HG03039 (cell line): ENCODE measurements at regions not wholly inside any gene's neighbourhood (a gene's known extent, or its start where the extent isn't known, plus 50 kb on each side); places are given as distances from the start of the nearest gene placed in this dataset.
"Not testable (repeated sequence)": the region's sequence is repeated elsewhere in the genome, so short reads cannot be mapped to it uniquely, and the experiment has no call there.

Experiments
- ATAC-seq: cut with Tn5 transposase; IDR thresholded peaks from one replicate; pipeline ENCODE4 v1.9.1; 2021; ENCODE audit warnings: mild to moderate bottlenecking, moderate library complexity; ENCODE audit not compliant: unreplicated experiment

DNA sequence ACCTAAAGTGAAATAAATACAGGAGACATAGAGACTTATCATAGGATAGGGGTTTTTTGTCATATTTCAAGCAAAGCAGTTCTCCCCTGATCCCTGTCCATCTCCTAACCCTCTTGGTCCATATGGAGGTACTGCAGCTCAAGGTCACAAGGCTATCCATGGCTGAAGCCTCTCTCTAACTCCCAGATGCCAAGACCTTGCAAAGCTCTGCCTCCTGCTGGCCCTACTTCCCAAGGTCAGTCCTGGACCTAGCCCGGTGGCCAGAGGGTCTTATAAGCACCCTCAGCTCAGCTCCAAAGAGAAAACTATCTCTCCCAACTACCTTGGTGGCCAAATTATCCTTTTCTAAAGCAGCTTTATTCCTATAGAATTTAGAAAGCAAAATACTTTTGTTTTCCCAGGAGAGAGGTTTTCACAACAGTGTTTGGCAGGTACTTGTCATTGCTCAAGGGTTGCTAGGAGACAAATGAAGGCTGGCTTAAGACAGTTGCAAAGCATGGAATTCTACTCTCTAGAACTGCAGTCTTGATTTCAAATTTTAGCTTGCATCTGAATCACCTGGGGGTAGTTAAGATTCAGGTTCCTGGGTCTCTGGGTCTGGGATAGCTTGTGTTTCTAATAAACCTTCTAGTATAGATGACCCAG is 121.5 kb downstream of the XCL2 start:
- ATAC-seq, result no peak

DNA sequence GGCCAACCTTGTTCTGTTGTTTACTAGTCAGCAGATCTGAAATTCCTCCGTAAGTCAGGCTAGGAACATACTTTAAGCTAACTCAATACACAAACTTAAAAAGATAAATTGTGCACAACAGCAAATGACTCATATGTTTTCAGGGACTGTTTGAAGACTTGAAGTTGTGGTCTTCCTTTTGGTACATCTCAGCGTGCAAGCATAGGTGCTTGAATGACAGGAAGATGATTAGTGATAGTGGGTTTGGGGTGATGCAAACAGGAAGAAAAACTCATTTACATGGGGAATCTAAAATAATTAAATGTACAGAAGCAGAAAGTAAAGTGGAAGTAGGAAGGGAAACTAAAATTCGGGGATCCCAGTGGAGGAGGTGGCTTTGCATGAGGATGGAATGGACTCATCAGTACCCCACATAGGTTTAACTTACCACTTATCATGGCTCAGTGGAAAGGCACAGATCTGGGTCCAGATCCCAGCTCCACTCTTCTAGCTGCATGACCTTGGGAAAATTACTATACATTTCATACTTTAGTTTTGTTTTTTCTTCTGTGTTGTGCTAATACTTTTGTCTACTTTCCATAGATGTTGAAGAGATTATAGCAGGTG is 122.3 kb downstream of the XCL2 start:
- ATAC-seq, result no peak

DNA sequence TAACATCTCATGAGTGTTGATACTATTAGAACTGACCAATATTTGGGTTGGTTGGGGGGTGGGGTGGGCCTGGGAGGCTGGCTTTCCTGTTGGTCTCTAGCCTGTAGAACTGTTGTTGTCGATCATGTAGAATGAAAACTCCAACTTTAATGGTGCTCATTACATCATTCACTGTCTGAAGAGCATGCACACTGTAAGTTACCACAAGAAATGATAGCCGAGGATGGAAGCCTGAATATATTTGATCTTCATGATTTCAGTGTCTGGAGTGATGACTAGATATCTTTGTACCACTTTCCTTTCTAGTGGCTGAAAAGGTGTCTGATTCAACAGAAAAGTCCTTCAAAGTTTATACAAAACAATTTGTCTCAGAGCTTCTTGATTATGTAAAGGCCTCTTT is 123.6 kb downstream of the XCL2 start:
- no peak for ATAC-seq

DNA sequence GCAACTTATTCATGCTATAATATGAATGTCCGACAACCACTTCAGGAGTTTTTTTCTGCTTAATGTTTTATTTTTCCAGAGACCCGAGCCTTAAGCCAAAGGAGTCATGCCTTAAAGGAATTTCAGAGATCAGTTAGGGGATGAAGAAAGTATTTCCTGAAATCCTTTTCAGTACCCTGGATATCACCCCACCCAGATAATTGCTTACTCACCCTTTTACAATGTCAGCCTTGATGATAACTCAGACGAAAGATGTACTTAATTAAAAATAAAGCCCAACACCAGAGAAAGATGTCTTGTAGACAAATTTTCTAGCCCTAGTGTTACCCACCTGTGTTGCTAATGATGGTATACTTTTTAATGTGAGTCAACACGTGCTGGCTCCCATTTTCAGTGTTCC is 124.1 kb downstream of the XCL2 start:
- no peak for ATAC-seq

DNA sequence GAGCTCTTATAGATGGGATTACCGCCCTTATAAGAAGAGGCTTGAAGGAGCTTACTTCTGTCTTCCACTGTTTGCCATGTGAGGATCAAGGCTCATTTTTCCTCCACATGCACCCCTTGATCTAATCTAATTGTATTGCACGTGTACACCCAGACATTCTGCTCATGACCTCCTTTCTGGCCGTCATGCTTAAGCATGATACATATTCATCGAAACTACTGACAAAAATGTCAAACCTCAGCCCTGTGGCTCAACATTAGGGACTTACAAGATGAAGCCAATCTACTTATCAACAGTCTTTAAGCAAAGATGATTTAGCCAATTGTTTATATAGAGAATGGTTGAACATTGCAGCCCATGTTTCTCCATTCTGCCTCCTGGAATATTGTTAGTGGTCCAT is 127.6 kb downstream of the XCL2 start:
- no peak for ATAC-seq

DNA sequence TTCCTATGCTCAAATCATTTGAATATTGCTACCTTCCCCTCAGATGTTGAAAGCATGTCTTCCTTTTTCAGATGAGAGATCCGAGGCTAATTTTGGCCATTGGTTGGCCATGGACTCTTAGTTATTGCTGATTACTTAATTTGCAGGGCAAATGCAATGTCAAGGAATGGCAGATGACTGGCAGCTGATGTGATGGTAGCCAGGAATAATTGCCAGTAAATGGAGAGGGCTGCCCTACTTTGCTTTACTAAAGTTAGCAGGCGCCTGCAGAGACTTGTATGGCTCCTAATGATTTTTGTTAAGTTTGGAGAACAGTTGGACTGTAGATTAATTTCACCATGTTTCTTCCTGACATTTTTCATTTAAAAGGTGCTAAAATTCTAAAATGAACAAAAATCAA is 128.9 kb downstream of the XCL2 start:
- ATAC-seq, result no peak

DNA sequence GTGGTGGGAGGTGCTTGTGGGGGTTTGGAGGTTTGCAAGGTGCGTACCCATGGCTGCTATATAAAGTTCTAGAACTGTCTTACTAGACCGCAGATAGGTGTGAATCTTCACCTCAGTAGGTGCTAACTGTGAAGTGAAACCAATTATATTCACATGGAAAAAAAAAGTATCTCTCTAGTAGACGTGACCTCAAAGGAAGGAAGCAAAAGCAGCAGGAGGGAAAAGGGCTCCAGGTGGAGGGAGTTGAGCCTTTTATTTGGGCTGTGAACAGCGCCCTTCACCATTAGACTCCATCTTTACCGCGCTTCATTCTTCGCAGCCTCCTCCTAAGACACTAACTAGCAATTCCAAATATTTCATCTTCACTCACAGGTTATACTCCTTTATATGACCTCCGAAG is 129.8 kb downstream of the TBX19 start:
- no peak for ATAC-seq

DNA sequence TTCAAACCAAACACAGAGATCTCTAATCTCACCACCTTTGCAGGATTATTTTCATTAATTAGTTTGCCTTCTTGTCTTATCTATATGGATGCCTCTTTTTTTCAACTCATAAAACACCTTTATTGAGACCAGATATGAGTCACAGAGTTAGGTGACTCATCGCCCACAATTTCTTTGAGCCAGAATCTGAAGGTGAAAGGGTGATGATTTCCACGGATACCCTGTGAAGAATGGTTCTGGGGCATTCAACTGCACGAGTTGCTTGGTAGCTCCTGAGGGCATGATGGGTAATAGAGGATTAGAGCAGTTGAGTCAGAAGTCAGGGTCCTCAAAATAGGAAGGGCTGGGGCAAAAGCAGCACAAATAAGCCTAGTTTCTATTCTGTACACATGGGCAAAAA is 128.2 kb downstream of the TBX19 start:
- peak; percentile 55 for ATAC-seq

DNA sequence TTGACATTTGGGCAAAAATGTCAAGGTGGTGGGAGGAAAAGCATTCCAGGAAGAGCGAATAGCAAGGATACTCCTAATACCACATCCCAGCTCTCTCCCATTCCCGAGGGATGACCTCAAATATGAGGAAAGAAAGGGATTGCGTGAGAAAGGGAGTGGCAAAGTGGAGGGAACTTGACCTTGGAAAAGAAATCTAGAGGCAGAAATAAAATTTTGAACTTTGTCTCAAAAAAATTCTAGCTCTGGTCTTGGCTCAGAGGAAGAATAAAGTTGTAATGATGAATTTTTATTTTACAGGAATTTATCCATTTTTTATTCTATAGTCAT is 127.8 kb downstream of the TBX19 start:
- ATAC-seq, result no peak

DNA sequence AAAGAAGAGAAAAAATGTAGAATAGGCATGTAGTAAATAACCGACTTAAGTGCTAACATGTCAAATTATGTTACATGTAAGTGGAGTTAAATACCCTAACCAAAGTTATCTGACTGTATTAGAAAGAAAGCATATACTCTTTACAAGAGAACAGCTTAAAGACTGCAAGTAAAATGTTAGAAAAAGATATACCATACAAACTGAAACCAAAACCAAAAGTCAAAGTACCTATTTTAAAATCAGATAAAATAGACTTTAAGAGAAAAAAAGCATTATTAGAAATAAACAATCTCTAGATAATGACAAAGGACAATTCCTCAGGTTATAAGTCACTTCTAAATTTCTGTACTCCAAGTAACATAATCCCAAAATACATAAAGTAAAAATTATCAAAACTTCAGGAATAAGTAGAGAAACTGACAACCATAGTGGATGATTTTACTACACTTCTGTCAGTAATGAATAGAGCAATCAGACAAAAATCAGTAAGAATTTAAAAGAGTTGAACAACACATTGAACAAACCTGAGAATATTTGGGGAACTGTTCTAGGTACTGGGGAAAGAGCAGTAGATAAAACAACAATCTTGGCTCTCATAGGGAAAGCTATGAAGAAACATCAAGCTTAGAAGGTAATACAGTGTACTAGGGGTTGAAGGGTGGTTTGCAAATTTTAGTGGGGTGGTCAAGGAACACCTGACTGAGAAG is 127.3 kb downstream of the TBX19 start:
- ATAC-seq, result no peak

DNA sequence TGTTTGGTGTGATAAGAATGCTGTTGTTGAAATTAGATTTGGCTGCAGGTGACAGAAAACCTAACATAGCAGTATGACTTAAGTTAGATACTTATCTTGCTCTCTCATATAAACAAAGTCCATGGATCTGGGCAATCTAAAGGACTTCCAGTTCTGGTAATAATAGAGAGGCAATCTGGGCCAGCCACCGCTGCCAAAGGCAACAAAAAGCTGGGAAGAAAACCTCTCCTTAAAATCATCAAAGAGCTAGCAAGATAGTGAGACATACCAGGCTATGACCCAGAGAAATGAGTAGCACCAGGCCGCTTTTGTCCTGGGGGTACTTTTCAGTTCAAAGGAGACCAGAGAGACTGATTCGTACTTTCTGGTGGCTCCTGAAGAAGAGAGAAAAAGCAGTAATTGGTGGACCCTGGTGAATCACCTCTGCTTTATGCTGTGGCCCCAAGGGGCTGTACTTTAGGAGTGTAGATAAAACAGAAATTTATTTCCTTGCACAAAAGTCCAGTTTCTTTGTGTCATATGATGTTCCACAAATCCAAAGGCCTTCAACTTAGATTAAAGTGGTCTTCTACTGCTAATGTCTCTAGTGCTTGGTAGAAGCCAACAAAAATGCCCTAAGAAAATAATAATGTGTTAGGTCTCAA is 125.4 kb downstream of the TBX19 start:
- no peak for ATAC-seq

DNA sequence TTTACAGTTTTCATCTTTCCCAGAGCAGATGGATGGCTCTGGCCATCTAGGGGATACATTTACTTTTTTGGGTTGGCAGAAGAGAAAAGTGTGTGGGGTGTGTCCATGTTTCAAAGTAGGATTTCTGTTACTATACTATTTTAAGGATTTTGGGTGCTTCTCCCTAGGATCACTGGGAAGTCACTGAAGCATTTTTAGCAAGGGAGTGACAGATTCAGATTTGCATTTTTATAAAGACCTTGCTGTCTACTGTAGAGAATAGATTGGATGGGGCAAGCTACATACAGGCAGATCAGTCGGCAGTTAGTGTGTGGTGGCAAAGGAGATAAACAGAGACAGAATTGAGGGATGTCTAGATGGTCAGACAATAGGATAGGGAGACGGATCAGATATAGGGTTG is 122.5 kb downstream of the TBX19 start:
- no peak for ATAC-seq

DNA sequence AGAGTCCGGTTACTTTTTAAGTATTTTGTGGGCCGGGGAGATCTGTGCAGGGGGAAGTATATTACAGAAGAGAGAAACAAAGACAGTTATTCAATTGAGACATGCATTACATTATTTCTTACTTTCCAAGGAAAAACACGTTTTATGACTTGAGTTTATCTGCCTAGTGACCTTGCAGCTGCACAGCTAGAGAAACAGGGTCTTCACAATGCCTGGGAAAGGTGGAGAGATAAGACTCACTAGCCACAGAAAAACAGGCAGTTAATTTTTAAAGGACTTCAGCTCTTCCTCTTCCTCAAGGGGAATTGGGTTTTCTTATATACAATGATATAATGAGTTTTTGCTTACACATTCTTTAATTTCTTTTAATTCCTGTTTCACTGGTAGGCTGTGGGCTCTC is 121.8 kb downstream of the TBX19 start:
- ATAC-seq, result not testable (repeated sequence)

DNA sequence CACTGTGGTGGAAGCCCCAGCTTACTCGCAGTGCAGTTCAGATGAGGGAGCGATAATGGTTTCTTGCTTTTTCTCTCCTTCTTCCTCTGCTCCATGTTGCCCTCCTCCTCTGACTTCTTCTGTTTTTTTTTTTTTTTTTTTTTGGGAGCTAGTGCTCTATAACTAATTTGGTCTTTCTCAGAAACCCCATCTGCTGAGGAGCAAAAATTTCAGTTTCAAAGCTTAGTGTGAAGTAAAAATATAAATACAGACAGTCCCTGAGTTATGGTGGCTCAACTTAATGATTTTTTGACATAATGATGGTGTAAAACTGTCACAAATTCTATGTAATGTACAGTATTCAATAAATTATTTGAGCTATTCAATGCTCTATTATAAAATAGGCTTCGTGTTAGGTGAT is 120.7 kb downstream of the TBX19 start:
- ATAC-seq, result no peak

DNA sequence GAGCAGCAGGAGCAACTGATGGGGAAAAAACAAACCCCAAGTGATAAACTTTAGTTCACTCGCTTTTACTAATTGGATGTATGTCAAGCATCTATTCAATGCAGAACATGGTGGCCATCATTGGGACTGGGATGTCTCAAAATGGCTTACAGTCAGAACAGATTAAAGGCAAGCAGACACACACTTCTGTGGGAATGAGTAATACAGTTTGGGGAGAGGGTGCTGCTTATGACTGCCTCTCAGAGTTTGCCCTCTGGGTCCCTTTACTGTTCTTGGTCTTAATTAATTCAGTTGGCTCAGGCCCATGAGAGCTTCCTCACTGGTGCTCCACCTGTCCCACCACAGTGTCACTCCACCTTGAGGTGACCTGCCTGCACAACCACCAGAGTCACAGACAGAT is 119.5 kb downstream of the TBX19 start:
- ATAC-seq, result no peak

DNA sequence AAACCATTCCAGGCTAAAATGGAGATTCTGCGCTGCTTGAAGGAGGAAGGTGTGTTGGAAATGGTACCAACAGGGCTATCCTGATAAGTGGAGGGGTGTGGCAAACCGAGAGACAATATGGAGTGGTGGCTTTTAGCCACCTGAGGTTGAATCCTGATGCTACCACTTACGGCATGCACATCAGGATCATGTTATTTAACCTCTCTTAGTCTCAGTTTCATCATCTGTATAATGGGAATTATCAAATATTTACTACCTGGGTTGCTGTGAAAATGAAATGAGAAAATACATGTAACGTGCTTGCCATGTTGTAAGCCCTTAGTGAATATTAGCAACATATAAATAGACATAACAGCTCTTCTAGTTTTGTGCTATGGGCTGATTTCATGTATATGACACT is 117.1 kb downstream of the TBX19 start:
- no peak for ATAC-seq

DNA sequence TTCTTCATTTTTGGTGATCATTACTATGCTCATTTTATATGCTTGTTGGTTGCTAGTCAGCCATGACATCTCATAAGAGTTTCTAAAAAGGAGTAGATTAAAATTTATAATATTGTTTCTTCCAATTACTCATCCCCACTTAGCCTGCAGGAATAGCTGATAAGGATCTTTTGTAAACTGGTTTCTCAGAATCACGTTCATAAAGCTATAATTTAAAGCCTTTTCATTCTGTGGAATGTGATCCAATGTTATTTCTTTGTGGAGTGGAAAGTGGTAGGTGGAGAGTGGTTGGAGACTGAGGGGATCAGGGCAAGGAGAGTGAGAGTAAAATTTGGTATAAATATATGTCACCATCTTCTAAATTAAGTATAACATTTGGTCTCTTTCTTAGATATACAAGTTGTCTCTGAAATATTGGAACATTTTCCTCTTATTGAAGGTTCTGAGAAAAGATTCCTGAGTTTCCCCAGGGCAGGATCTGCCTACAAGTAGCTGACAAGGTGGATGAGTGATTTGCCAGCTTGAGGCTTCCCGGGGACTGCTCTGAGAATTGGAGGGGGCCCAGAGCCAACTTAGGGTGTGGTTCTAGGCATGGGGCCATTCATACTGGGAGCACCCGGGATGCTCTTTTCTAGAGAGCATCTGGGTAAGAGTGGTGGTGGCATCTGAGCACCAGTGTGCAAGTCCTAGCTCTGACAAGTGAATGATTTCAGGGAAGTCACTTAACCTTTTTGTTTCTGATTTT is 116.4 kb downstream of the TBX19 start:
- ATAC-seq, result no peak

DNA sequence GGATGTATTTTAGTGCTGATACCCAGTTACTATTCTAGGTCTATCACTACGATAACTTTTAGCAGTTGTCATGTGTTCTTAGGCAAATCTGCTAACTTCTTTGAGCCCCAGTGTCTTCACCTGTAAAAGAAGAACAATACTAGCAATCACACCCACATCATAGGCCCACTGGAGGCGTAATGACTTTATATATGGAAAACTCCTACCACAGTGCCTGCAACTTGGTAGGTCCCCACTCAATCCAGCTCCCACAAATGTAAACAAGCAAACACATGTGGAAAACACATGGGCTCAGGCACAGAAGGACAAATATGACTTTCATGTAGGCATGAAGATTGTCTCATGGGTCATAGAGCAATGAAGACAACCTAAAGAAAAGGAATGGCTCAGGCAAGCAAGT is 115.8 kb downstream of the TBX19 start:
- no peak for ATAC-seq

DNA sequence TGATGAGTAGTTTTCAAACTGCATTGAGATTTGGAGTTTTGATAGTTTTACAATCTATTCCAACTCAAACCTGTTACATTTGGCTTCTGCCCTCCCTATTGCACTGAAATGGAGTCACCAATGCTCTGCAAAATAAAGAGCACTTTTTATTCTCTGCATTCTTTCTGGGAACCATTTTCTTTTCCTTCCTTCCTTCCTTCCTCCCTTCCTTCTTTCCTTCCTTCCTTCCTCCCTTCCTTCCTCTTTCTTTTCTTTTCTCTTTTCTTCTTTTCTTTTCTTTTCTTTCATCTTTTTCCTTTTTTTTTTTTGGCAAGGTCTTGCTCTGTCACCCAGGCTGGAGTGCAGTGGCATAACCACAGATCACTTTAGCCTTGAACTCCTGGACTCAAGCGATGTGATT is 114.2 kb downstream of the TBX19 start:
- no peak for ATAC-seq

DNA sequence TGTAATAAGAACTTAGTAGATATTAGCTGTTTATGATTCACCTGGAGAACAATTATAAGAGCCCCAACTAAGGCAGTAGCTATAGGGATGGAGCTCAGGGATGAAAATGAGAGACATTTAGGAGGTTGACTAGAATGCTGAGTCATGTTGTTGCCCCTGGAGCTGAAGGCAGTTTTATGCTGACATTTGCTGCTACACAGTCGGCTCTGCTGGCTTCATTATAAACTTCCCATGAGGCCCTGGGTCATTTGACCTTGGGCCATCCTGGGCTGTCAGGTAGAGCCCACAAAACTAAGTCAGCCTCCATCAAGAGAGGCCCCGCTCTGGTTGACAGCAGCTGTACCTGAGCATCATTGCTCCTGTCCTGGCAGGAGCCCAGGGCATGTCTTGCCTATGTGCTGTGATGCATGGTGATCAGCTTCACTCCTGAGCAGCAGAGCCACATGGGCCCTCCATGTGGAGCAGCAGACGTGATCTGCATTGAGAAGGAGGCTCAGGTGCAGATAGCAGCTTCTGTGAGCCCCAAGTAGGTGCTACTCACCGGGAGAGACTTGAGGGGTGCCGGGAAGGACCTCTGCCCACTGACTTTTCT is 112.4 kb downstream of the TBX19 start:
- no peak for ATAC-seq
